ENCODE measurements at regions not wholly inside any gene's neighbourhood (a gene's known extent, or its start where the extent isn't known, plus 50 kb on each side); places are given as distances from the start of the nearest gene placed in this dataset.

DNA sequence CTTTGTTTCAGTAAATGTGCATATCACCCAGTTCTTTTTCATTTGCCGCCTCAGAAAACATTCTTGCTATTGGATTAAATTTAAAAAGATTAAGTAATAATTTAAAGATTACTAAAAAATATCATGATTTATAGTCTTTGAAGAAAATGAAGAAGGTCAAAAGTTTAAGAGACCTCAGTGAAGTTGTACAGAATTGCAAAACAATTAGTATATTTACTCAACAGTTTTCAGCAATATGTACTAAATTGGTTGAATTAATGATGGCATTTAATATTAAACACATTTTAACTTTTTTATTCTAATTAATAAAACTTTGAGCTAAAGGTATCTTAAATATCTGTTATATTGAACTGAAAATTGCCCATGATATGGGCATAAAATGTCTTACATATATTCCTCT is 49.9 kb upstream of the KLF6 start:
- 88 to 95% (median 93%) methylated on average over 1 of the region's 1 CpG for WGBS, 5 donors
- peaks cover 7 to 38% (median 15%) of the 10 kb centered on the region in 6 donors for H3K4me1 ChIP-seq
- TF ChIP-seq POLR2A (IDR thresholded peaks at IDR 0.05) = no peak
- TF ChIP-seq, protein P1, sequence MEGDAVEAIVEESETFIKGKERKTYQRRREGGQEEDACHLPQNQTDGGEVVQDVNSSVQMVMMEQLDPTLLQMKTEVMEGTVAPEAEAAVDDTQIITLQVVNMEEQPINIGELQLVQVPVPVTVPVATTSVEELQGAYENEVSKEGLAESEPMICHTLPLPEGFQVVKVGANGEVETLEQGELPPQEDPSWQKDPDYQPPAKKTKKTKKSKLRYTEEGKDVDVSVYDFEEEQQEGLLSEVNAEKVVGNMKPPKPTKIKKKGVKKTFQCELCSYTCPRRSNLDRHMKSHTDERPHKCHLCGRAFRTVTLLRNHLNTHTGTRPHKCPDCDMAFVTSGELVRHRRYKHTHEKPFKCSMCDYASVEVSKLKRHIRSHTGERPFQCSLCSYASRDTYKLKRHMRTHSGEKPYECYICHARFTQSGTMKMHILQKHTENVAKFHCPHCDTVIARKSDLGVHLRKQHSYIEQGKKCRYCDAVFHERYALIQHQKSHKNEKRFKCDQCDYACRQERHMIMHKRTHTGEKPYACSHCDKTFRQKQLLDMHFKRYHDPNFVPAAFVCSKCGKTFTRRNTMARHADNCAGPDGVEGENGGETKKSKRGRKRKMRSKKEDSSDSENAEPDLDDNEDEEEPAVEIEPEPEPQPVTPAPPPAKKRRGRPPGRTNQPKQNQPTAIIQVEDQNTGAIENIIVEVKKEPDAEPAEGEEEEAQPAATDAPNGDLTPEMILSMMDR (IDR thresholded peaks at IDR 0.05 in 8 of 11, conservative IDR thresholded peaks at IDR 0.05 in 3 of 11) = no peak
- TF ChIP-seq POLR2AphosphoS5 (IDR thresholded peaks at IDR 0.05) = no peak

More for the DNA sequence above, 49.9 kb upstream of the KLF6 start:
- DNase-seq = no peak
- no peak overlapping the region for H3K4me3 ChIP-seq
- H3K36me3 ChIP-seq = no peaks in the 10 kb centered on the region
- H3K27me3 ChIP-seq (replicated peaks in 1 of 7) = no peaks in the 10 kb centered on the region
- H3K27ac ChIP-seq = no peak overlapping the region
- H3K9me3 ChIP-seq = no peaks in the 10 kb centered on the region
- intact Hi-C loops (cut with DNase I; ENCODE audit: low total_unique reads) = no loop called here

Small RNA genes in the stretch of these regions (microRNA-seq; reads per million reads assigned to microRNA genes)
- gene MIR6078 = 0 reads per million in 3 donors

Small RNA genes in the stretch of these regions (small RNA-seq; reads per million reads assigned to genes)
- gene MIR6078 (0 reads per million in 4 donors), gene RNU6-163P (0 reads per million in 4 donors)
